ENCODE measurements at regions not wholly inside any gene's neighbourhood (a gene's known extent, or its start where the extent isn't known, plus 50 kb on each side); places are given as distances from the start of the nearest gene placed in this dataset.

GRCh38 chr5:38093855-38094254 is 164.5 kb upstream of the EGFLAM start:
- no peak for DNase-seq (ENCODE audit: low read depth)
- TF ChIP-seq CTCF (IDR thresholded peaks at IDR 0.05; ENCODE audit: insufficient read depth, low read length), result no peak

GRCh38 chr5:38086777-38087176 is 171.6 kb upstream of the EGFLAM start:
- no peak for DNase-seq (ENCODE audit: low read depth)
- no peak overlapping the region for H3K4me3 ChIP-seq (ENCODE audit: low read depth, low read length)
- TF ChIP-seq CTCF (IDR thresholded peaks at IDR 0.05; ENCODE audit: insufficient read depth, low read length), result no peak

More at GRCh38 chr5:38093855-38094254, 164.5 kb upstream of the EGFLAM start:
- H3K4me3 ChIP-seq (ENCODE audit: low read depth, low read length), result no peak overlapping the region

- no peak for TF ChIP-seq CTCF (IDR thresholded peaks at IDR 0.05; ENCODE audit: insufficient read depth, low read length)
Measured at GRCh38 chr5:38079620-38080402, 178.5 kb upstream of the EGFLAM start.

GRCh38 chr5:38078161-38078560 is 180.2 kb upstream of the EGFLAM start:
- no peak for DNase-seq (ENCODE audit: low read depth)

More at GRCh38 chr5:38079620-38080402, 178.5 kb upstream of the EGFLAM start:
- H3K4me3 ChIP-seq (ENCODE audit: low read depth, low read length), result no peak overlapping the region
- DNase-seq (ENCODE audit: low read depth), result no peak

GRCh38 chr5:38077652-38078051 is 180.7 kb upstream of the EGFLAM start:
- H3K4me3 ChIP-seq (ENCODE audit: low read depth, low read length), result no peak overlapping the region
- TF ChIP-seq CTCF (IDR thresholded peaks at IDR 0.05; ENCODE audit: insufficient read depth, low read length), result no peak
- DNase-seq (ENCODE audit: low read depth), result no peak

More at GRCh38 chr5:38078161-38078560, 180.2 kb upstream of the EGFLAM start:
- TF ChIP-seq CTCF (IDR thresholded peaks at IDR 0.05; ENCODE audit: insufficient read depth, low read length), result no peak
- no peak overlapping the region for H3K4me3 ChIP-seq (ENCODE audit: low read depth, low read length)

GRCh38 chr5:38071831-38072694 is 186.3 kb upstream of the EGFLAM start:
- no peak overlapping the region for H3K4me3 ChIP-seq (ENCODE audit: low read depth, low read length)
- no peak for TF ChIP-seq CTCF (IDR thresholded peaks at IDR 0.05; ENCODE audit: insufficient read depth, low read length)
- no peak for DNase-seq (ENCODE audit: low read depth)

Measured in fibroblast of the aortic adventitia (primary cell).